NCI-H1105 (cell line): ENCODE measurements at regions not wholly inside any gene's neighbourhood (a gene's known extent, or its start where the extent isn't known, plus 50 kb on each side); places are given as distances from the start of the nearest gene placed in this dataset.
"Not testable (repeated sequence)": the region's sequence is repeated elsewhere in the genome, so short reads cannot be mapped to it uniquely, and the experiment has no call there.

ENCODE experiments used
- DNase-seq: peaks from one replicate; lab custom pipeline; 2025; lab: John Stamatoyannopoulos, UW

DNA sequence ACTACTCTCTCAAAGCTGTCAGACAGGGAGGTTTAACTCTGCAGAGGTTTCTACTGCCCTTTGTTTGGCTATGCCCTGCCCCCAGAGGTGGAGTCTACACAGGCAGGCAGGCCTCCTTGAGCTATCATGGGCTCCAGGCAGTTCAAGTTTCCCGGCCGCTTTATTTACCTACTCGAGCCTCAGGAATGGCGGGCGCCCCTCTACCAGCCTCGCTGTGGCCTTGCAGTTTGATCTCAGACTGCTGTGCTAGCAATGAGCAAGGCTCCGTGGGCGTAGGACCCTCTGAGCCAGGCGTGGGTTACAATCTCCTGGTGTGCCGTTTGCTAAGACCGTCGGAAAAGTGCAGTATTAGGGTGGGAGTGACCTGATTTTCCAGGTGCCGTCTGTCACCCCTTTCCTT is 124.3 kb downstream of the PTCHD1 start:
- not testable (repeated sequence) for DNase-seq

DNA sequence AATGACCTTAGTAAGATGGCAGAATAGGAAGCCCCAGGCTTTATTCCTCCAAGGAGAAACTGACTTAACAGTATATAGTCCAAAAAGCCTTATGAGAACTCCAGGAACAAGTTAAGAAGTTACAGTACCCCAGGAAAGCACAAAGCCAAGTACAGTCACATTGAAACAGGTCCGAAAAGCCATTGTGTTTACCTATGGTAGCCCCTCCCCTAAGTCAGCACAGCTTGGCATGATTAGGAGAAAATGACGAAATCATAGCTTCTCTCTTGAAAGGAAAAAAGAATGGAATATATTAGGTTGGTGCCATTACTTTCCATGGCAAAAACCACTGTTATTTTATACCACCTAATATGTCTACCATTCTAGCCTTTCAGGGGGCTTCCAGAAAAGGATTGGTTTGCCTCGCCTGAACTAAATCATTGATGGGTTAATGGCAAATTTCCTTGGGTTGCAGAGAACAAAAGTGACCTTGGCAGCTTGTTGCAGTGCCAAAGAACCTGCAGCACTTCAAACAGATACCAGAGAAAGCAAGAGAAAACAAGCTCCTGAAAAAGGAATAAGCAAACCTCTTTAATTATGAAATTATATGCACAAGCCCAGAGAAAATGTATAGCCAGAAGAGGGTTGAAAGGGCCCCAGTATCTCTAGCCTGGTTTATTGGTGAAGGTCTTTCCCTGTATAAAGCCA is 130.6 kb downstream of the PTCHD1 start:
- DNase-seq, result no peak

DNA sequence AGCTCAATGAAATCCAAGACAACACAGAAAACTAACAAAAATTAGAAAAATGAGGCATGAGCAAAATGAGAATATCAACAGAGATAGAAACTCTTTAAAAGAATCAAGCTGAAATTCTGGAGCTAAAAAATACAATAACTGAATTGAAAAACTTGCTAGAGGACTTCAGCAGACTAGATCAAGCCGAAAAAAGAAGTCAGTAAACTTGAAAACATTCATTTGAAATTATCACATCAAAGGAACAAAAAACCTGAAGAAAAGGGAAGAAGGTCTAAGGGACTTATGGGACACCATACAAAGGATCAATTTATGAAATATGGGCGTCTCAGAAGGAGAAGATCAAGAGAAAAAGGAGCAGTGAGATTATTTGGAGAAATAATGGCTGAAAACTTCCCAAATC is 131.3 kb downstream of the PTCHD1 start:
- DNase-seq, result no peak

DNA sequence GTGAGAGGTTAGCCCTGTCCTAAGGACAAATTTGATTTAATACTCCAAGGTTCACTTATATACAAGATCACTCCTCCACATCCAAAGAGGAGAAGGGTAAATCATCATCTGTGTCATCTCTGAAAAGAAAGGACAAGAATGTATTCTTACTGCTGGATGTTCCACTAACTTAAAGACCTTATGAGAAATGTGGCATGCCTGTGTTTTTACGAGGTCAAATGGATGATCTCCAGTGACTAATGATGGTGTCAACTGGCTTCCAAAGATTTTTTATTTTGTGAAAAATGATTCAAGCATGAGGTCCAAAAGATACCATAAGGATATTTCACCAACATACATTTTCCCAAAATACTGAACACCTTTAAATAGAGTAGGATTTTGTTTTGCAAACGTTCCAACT is 143.4 kb downstream of the PTCHD1 start:
- DNase-seq, result no peak

DNA sequence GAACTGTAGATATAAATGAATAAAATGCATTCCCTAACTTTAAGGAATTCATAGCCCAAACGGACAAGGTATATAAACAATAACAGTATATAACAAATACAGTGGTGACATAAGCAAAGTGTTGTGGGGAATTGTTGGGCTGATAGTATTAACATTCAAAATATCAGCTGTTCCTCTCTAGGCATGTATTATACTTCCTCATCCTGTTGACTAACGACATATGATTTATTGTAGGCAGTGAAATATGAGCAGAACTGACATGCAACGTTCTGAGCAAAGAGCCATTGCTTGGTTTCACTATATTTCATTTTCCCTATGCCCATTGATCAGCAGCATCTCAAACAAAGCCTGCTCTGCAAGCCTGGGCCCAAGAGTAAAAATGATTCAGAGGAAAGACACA is 143.9 kb downstream of the PTCHD1 start:
- no peak for DNase-seq

DNA sequence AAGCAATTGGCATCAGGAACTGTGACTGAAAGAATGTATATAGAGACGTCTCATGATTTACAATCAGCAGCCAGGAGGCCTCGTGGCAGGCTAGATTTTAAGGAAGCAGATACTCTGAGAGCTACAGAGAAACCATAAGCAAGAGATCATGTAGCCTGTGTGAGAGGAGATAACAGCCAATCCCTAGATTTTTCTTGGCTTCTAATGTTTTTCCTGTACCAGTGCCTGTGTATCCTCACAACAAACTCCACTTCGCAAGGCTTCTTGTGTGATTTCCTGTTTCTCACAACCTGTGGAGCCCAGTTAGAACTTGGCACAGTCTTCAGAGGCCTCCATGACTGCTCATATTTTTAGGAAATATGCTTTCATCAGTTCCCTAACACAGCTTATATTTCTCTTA is 147.9 kb downstream of the PTCHD1 start:
- DNase-seq, result no peak

DNA sequence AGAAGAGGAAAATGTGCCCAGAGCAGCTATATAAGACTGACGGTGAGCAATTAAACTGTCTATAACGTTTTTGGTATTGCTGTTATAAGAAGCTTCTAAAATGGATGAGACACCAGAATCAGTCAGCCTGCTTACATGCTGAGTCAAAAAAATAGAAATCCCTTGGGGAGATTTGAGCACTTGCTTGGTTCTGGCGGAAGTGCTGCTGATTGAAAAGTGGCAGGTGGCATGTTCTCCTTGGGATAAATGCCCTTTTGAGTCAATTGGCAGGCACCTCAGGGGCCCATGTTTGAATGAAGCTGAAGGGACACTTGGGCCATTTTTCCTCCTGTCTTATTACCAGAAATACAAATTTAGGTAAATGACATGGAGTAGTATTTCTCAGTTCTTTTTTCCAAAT is 148.7 kb downstream of the PTCHD1 start:
- no peak for DNase-seq

DNA sequence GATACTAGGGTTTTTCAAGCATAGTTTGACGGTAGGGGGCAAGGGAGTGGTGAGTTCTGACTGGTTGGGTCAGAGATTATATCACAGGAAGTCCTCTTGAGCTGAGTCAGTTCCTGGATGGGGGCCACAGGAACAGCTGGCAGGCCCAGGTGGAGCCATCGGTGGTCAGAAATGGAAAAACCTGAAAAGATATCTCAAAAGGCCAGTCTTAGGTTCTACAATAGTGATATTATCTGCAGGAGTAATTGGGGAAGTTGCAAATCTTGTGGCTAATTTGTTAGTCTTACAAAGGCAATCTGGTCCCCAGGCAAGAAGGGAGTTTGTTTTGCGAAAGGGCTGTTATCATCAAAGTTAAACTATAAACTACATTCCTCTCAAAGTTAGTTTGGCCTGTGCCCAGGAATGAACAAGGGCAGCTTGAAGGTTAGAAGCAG is 159.3 kb downstream of the PTCHD1 start:
- DNase-seq, result no peak

DNA sequence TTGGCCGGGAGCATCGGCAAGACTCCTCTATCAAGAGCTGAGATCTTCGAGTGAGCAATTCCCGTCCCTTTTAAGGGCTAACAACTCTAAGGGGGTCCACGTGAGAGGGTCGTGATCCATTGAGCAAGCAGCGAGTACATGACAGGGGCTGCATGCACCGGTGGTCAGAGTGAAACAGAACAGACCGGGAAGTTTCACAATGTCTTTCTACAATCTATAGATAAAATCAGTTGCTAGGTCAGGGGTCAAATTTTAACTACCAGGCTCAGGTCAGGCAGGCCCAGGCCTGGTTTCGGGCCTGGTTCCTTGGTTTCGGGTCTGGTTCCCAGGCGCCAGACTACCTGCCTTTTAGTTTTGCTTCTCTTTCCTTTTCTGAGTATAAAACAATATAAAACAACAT is 160.1 kb downstream of the PTCHD1 start:
- DNase-seq, result no peak

DNA sequence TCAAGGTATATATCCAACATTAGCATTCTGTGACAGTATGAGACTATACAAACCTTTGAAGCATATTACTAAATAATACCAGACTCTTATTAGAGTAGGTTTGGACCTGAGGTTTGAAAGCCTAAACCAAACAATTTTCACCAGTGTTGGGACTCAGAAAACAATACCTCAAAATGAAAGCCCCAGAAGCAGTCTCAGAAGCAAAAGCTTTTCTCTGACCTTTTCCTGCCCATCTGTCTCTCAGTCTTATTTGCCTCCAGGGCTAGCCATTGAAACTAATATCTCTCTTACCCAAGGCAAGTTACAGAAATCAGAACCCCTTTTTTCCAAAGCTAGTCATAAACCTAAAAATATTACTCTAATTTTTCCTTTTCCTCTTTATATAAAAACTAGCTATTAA is 163.3 kb downstream of the PTCHD1 start:
- no peak for DNase-seq

DNA sequence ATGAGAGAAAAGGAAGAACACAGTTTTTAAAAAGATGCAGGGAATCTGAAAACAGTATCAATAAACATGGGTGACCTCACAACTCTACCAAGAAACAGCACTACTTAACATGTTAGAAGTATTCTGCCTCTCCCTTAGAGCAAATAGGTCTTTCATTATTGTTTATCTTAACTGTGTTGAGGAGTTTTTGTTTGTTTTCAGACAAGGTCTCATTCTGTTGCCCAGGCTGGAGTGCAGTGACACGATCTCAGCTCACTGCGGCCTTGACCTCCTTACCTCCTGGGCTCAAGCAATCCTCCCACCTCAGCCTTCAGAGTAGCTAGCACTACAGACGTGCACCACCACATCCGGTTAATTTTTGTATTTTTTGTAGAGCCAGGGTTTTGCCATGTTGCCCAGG is 165.3 kb upstream of the PRDX4 start:
- no peak for DNase-seq

DNA sequence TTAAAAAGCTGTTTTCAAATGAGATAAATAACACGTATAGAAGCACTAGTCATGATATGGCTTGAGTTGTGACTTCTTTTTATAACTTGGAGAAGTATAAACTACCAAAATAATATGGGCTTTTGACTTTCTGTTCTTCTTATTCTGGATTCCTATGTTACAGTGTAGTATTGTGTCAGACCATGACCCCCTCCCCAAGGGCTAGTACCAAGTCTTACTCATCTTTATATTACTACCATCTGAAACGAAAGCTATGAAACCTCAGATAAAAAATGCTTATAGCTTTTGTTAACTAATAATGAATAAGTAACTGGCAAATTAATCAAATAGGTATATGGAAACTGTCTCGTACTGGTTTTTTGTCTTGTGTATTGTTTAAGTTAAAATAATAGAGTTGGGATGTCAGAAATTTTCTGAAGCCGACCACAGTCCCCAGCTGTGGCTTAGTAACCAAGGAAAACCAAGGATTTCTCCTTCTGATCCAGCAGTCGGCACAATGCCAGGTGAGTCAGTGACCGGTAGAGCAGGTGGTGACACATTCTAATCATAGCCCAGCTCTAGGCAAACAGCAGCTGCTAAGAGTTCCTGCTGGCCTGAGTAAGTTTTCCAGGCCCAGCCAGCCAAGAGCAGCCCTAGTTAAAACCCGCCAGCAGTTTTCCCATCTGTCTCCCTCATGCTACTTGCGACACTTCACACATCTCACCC is 163.3 kb upstream of the PRDX4 start:
- DNase-seq, result peak; percentile 84

DNA sequence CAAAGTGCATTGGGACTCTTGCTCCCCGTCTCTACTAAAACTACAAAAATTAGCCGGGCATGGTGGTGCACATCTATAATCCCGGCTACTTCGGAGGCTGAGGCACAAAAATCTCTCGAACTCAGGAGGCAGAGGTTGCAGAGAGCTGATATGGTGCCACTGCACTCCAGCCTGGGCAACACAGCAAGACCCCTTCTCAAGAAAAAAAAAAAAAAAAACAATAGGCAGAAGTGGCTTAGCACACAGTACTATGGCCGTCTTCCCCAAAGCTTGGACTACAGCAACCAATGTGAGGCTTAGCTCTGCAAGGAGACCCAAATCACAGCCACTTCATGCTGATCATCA is 162.8 kb upstream of the PRDX4 start:
- DNase-seq, result no peak

DNA sequence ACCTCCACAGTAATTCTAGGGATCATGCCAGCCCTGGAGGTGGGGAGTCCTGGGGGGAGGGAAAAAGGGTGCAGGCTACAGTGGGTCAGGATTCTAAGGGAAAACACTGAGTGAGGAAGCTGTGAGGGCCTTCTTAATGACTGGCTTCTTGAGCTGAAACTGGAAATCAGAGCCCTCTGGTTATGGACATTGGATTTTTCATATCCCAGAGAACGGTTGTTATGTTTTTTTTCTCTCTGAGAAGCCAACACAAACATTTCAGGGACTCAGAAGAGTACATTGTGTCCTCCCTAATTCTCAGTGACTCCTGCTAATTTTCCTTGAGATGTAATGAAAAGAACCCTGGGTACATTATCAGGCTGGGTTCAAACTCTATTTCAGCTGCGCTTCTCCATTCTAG is 162.4 kb upstream of the PRDX4 start:
- no peak for DNase-seq

DNA sequence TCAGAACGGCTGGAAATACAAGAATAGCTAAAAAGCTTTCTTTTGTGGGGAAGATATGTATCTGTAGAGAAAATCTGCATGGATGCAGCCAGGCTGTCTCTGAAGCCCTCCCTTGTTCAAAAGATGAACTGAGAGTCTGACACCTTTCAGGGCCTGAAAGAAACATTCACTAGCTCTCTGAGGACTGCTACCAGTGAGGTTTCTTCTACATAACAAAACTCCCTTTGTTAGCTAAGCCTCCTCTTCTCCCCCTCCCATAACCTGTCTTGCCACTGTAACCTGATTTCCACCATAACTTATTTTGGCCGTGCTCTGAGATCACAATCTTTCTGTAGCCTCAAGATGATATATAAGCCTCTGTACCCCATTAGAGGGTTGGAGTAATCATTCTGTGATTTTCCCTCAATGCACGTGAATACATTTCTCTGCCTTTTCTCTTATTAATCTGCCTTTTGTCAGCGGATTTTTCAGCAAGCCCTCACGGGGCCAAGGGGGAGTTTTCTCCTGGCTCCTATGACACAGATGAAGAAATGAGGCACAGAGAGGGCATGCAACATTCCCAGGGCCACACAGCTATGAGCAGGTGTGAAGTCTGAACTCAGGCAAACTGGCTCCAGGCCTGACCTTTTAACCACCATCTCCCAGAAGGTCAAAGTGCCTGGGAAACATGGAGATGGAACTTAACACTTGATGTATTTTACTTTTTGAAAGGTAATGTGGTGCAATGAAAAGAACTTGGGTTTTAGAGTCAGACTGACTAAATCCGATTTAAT is 161.6 kb upstream of the PRDX4 start:
- no peak for DNase-seq

DNA sequence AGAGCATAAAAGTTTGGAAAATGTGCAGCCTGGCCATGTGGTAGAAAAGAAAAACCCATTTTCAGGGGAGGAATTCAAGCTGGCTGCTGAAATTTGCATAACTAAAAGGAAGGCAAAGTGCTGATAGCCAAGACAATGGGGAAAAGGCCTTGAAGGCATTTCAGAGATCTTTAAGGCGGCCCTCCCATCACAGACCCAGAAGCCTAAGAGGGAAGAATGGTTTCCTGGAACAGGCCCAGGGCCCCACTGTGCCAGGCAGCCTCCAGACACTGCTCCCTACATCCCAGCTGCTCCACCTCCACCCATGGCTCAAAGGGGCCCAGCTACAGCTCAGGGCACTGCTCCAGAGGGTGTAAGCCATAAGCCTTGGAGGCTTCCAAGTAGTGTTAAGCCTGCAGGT is 158.0 kb upstream of the PRDX4 start:
- DNase-seq, result no peak

DNA sequence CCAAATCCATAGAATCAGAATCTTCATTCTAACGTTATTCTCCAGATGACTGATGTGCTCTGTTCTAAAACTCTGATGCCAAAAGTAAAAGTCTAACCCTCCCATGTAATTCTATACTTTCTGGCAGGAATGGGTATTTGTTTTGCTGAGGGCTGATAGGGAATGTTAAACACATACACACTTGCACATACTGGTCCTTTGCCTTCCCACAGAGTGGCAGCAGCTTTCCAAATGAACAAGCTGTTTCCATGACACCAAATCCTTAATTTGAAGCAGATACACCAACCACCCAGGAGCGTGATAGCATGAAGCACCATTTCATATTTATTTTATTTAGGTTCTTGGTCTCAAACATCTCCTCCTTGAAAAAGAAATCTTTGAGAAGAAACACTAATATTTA is 155.5 kb upstream of the PRDX4 start:
- DNase-seq, result no peak

DNA sequence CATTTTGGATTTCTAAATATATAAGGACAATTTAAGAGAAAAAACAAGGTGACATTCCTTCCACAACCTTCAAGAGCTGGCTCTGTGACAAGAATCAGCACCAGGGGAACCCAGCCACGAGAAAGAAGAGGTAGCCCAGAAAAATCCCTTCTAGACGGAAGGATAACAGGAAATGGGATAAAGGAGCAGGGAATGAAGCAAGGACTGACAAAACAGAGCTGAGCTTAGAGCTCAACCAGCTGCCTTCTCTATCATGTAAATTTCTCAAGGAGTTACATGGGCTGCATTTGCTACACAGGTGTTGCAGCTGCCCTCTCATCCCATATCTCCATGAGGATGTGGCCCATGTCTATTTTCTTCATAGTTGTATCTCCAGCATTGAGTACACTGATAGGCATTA is 154.2 kb upstream of the PRDX4 start:
- no peak for DNase-seq

DNA sequence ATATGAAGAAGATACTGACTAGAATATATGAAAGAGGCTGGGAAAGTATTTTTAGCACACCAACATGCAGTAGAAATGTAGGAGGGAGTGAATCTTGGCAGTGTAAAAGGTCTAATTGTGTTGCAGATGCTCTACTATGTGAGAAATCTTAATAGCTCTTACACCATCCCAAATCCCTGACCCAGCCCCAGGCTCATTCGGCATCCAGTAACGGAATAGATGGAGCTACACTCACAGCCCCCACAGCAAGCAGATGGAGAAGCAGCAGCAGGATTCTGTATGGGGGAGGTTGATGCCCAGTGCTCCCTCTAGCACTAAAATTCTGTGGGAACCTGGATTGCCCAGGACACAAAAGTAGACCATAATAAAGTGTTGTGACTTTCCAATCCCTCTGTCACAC is 153.2 kb upstream of the PRDX4 start:
- no peak for DNase-seq

DNA sequence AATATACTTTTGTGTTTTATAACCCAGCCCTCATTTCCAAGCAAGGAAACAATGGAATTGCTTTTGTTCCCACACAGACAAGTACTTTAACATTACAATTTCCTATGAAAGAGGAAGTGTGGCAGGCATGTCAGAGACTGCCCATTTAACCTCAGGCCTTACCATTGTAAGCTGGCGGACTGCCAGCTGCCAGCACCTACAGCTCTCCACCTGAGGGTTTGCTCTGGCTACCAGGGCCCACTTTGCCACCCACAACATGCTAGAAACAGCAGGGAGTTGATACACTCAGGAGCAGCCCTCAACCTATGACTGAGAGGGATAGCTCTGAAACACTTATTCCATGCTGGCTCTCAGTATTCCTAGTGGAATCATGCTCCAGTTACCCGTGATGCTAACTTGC is 152.3 kb upstream of the PRDX4 start:
- peak; percentile 72 for DNase-seq

DNA sequence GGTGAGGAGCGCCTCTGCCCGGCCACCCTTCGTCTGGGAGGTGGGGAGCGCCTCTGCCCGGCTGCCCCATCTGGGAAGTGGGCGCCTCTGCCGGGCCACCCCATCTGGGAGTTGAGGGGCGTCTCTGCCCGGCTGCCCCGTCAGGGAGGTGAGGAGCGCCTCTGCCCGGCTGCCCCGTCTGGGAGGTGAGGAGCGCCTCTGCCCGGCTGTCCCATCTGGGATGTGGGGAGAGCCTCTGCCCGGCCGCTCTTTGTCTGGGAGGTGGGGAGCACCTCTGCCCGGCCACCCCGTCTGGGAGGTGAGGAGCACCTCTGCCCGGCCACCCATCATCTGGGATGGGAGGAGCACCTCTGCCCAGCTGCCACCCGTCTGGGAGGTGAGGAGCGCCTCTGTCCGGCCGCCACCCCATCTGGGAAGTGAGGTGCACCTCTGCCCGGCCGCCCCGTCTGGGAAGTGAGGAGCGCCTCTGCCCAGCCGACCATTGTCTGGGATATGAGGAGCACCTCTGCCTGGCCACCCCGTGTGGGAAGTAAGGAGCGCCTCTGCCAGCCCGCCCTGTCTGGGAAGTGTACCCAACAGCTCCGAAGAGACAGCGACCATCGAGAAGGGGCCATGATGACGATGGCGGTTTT is 144.2 kb upstream of the PRDX4 start:
- not testable (repeated sequence) for DNase-seq

DNA sequence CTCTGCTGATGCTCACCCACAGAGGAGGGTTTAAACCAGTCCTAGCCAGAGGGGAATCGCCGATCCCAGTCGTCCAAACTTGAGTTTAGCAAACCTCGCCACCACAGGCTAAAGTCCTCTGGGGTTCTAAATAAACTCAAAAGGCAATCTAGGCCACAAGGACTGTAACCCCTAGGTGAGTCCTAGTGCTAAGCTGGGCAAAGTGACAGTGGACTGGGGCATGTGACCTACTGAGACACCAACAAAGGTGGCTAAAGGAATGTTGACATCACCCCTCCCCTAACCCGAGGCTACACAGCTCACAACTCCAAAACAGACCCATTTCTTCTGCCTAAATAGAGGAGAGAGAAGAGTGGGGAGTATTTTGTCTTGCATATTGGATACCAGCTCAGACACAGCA is 142.8 kb upstream of the PRDX4 start:
- no peak for DNase-seq

DNA sequence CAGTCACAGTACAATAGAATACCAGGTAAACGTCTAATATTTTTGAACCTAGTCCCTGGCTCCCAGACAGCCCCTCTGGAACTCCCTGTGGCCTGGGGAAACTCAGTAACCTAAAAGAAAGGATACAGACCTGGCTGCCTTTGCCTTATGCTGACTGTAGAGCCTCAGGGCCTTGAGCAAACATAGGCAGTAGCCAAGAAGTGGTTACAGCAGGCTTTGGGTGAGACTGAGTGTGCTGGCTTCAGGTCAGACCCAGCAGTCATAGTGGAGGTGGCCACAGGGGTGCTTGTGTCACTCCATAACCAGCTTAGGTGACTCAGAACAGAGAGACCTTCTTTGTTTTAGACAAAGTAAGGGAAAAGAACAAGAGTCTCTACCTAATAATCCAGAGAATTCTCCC is 141.8 kb upstream of the PRDX4 start:
- no peak for DNase-seq
